ENCODE measurements at regions not wholly inside any gene's neighbourhood (a gene's known extent, or its start where the extent isn't known, plus 50 kb on each side); places are given as distances from the start of the nearest gene placed in this dataset.

- Histone ChIP-seq H3K4me1 (peaks cover 16% of the 10 kb centered on the region), H2AFZ (replicated peaks) (no peak overlapping the region), H3K27ac (no peak overlapping the region), H3K36me3 (no peaks in the 10 kb centered on the region), H3K9ac (no peak overlapping the region), H4K20me1 (ENCODE audit: low read depth) (no peaks in the 10 kb centered on the region), H3K27me3 (no peaks in the 10 kb centered on the region), H3F3A (ENCODE audit: low read depth) (no peaks in the 10 kb centered on the region), H3K4me3 (no peak overlapping the region), H3K79me2 (ENCODE audit: low read depth) (no peaks in the 10 kb centered on the region), H3K4me2 (no peak overlapping the region), H3K9me3 (ENCODE audit: low read depth) (no peaks in the 10 kb centered on the region)
- Mint-ChIP-seq H3K36me3 (no peaks in the 10 kb centered on the region), H3K27me3 (ENCODE audit: insufficient read depth, low read depth) (no peaks in the 10 kb centered on the region), H3K4me3 (no peak overlapping the region), H3K4me1 (peaks cover 7% of the 10 kb centered on the region), H3K27ac (no peak overlapping the region), H3K9me3 (no peaks in the 10 kb centered on the region)
- TF ChIP-seq CTCF (IDR thresholded peaks at IDR 0.05) (no peak), EZH2phosphoT487 (IDR thresholded peaks at IDR 0.05) (no peak), EZH2 (IDR thresholded peaks at IDR 0.05) (no peak)
- DNase-seq (ENCODE audit: low spot score) = no peak
Observed at GRCh38 chr15:35695003-35695402, 149.0 kb upstream of the DPH6 start.

GRCh38 chr15:35696767-35697231 is 150.8 kb upstream of the DPH6 start:
- Mint-ChIP-seq H3K27me3 (ENCODE audit: insufficient read depth, low read depth) (no peaks in the 10 kb centered on the region), H3K27ac (no peak overlapping the region), H3K36me3 (no peaks in the 10 kb centered on the region), H3K4me3 (no peak overlapping the region), H3K4me1 (peaks cover 4% of the 10 kb centered on the region), H3K9me3 (no peaks in the 10 kb centered on the region)
- H3K4me1 ChIP-seq = peaks cover 16% of the 10 kb centered on the region
- no peaks in the 10 kb centered on the region for H3K79me2 ChIP-seq (ENCODE audit: low read depth)
- no peaks in the 10 kb centered on the region for H3F3A ChIP-seq (ENCODE audit: low read depth)
- DNase-seq (ENCODE audit: low spot score) = no peak
- H4K20me1 ChIP-seq (ENCODE audit: low read depth) = no peaks in the 10 kb centered on the region
- no peaks in the 10 kb centered on the region for H3K27me3 ChIP-seq
- no peak overlapping the region for H3K9ac ChIP-seq
- TF ChIP-seq EZH2phosphoT487 (IDR thresholded peaks at IDR 0.05) = no peak
- TF ChIP-seq EZH2 (IDR thresholded peaks at IDR 0.05) = no peak
- TF ChIP-seq CTCF (IDR thresholded peaks at IDR 0.05) = no peak
- no peak overlapping the region for H3K4me2 ChIP-seq
- no peaks in the 10 kb centered on the region for H3K36me3 ChIP-seq
- H3K27ac ChIP-seq = no peak overlapping the region
- no peaks in the 10 kb centered on the region for H3K9me3 ChIP-seq (ENCODE audit: low read depth)
- H2AFZ ChIP-seq (replicated peaks) = no peak overlapping the region
- H3K4me3 ChIP-seq = no peak overlapping the region

- Mint-ChIP-seq H3K9me3 (no peaks in the 10 kb centered on the region), H3K4me1 (peaks cover 4% of the 10 kb centered on the region), H3K27ac (no peak overlapping the region), H3K27me3 (ENCODE audit: insufficient read depth, low read depth) (no peaks in the 10 kb centered on the region), H3K36me3 (no peaks in the 10 kb centered on the region), H3K4me3 (no peak overlapping the region)
- no peak overlapping the region for H3K27ac ChIP-seq
- peak; percentile 24 for DNase-seq (ENCODE audit: low spot score)
- peaks cover 16% of the 10 kb centered on the region for H3K4me1 ChIP-seq
- TF ChIP-seq EZH2phosphoT487 (IDR thresholded peaks at IDR 0.05) (no peak), EZH2 (IDR thresholded peaks at IDR 0.05) (no peak), CTCF (IDR thresholded peaks at IDR 0.05) (peak; percentile 21)
- no peaks in the 10 kb centered on the region for H3K36me3 ChIP-seq
- no peaks in the 10 kb centered on the region for H3K9me3 ChIP-seq (ENCODE audit: low read depth)
- H3K27me3 ChIP-seq = no peaks in the 10 kb centered on the region
- no peak overlapping the region for H3K4me3 ChIP-seq
- no peak overlapping the region for H3K9ac ChIP-seq
- H4K20me1 ChIP-seq (ENCODE audit: low read depth) = no peaks in the 10 kb centered on the region
- no peaks in the 10 kb centered on the region for H3F3A ChIP-seq (ENCODE audit: low read depth)
- peak overlapping the region; percentile 75 for H2AFZ ChIP-seq (replicated peaks)
- H3K4me2 ChIP-seq = peak overlapping the region; percentile 52
- no peaks in the 10 kb centered on the region for H3K79me2 ChIP-seq (ENCODE audit: low read depth)
Observed at GRCh38 chr15:35697549-35698299, 151.8 kb upstream of the DPH6 start.

All from neural progenitor cell (in vitro differentiated cells).